GM21526 (cell line): ENCODE measurements at regions not wholly inside any gene's neighbourhood (a gene's known extent, or its start where the extent isn't known, plus 50 kb on each side); places are given as distances from the start of the nearest gene placed in this dataset.

Experiments
- ATAC-seq: cut with Tn5 transposase; IDR thresholded peaks from one replicate; pipeline ENCODE4 v1.9.1; 2021; ENCODE audit warnings: moderate library complexity; ENCODE audit not compliant: unreplicated experiment, low FRiP score

DNA sequence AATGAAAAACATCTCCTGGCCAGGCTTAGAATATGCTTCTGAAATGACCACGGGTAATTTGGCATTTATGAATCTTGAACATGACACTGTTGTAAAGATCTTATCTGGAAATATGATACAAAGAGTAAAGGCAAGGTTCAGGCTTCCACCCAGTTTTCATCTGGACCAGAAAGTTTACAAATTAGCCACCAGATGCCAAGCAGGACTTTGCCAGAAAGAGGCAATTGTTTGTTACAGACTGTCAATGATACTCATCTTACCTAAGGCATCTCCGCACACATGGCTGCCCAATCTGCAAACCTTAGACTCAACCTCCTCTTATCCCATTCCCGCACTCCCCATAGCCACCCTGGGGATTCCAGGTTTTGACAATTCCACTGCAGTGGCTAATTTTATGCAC, 795.3 kb downstream of the TYW1 start:
- ATAC-seq = no peak

DNA sequence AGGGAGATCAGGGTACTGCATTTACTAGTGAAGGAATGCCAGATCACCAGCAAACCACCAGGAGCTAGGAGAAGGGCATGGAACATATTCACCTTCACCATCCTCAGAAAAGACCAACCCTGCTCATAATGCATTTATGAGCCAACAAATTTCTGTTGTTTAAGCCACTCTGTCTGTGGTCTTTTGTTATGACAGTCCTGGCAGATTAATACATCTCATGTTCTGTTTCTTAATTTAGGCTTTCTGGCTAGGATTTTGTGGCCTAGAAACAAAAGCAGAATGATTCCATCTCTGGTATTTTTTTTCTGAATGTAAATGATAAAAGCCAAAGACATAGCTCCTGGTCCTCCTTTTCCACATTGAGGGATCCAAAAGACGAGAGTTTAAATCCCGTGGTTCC, 797.9 kb downstream of the TYW1 start:
- ATAC-seq = no peak

DNA sequence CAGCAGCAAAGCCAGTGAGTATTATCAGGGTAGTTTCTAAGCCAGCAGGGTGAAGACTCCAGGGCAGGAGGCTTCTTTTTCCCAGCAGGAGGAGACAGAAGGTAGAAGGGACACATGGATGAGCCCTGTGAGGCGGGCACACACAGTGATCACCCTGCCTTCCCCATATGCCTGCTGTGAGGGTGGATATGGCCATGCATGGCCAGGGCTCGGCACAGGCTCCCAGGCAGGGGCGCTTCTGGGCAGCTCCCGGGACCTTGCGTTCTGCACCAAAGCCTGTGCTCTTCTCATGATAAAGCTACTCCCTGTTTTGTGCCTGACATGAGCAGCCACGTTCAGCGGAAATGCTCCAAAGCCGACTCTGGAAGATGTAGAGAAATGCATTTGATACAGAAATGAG, 807.2 kb downstream of the TYW1 start:
- ATAC-seq = no peak

DNA sequence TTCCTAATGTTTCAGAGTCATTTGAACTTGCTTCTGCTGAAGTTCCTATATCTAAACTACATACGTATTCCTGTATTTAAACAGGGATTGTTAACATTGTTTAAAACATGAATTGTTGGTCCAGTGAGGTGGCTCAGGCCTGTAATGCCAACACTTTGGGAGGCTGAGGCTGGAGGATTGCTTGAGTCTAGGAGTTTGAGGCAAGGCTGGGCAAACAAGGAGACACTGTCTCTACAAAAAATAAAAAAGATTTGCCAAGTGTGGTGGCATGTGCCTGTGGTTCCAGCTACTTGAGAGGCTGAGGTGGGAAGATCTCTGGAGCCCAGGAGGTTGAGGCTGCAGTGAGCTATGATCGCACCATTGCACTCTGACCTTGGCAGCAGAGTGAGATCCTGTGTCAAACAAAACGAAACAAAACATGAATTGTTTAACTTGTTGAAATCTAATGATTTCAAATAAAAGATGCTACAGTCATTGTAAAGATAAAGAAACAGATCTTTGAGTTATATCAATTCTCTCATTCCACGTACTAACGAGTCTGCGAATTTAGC, 809.4 kb downstream of the TYW1 start:
- ATAC-seq = no peak

DNA sequence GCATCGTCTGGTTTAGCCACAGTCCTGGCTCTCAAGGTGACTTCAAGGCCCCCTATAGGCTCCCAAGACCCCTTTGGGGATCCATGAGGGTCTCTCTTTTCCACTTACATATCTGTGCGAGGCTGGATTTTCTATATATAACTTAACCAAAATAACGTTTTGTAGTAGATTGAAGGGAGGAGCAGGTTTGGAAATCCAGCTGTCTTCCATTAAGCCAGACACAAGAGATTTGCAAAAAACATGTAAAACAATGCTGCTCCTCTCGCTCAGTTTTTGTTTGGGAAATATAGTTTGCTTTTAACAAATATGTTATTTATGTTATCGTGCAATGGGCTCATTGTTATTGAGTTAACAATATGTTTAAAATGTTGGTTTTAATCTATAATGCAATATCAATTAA, 811.2 kb downstream of the TYW1 start:
- no peak for ATAC-seq

DNA sequence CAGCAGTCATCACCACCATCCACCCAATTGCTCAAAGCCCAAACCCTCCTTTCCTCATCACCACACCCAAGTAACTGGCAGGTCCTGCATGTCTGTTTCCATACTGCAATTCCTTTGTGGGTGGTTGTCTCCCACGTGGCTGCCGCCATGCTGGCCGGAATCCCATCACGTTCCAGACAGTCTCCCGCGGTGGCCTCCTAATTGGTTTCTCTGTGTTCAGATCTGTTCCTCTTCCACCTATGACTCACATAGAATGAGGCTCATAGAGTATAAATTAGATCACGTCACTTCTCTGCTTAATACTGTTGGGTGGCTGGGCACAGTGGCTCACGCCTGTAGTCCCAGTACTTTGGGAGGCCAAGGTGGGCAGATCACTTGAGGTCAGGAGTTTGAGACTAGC, 813.0 kb downstream of the TYW1 start:
- no peak for ATAC-seq

DNA sequence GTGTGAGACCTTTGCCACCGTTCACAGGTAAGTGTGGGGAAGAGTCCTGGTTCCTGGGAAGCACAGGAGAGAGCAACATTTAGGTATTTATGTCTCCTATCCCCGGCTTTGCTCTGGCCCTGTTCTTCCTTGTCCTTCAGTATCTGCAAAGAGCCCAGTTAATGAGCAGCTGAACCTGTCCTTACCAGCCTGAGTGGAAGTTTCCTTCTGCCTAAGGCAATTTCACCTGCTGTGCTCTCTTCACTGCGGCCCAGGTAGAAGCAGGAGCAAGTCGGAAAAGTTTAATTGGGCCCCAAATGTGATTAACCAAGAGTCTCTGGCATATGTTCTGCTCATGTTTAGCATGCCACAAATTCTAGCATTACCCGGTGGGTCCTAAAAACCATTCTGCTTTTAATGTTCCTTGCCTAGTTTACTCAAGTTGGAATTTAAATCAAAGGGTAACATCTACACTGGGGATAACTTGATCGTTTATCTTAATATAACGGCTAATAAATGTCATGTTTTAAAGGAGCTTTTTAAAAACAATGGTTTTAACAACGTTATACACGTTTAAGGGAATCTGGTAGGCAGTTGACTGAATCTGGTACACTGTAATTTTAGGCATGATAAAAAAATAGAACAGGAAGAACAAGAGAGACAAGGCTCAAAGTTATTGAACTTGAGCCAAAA, 817.1 kb downstream of the TYW1 start:
- no peak for ATAC-seq

DNA sequence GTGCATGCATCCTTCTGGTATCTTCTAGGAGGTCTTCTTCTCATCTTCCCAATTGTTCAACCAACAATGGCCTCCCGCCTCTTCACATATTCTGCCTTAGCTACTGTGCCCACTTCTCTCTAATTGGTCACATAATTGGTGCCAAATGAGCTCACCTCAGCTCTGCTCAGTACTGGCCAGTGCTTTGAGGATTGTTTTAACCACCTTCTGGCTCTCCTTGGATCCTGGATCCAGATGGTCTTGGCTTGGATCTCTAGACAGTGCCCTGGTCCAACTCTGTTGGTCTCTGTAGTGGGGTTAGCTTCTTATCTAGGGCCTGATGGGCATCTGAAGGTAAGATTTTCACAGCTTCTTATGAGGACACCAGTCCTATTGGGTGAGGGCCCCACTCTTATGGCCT, 820.8 kb downstream of the TYW1 start:
- no peak for ATAC-seq

DNA sequence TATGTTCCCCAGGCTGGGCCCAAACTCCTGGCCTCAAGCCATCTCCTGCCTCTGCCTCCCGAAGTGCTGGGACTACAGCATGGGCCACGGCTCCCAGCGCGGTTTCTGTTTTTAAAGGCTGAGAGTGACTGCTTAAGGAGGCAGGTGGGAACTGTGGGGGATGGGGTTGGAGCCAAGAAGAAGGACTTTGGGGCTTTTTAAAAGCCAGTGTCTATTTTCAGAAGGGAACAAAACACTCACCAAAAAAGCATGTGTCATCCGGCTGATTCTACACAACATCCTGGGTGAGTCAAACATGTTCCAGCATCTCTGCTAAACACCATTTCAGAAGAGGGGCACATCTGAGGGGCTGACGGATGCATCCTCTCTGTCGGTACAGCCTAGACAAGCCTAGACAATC, 824.5 kb downstream of the TYW1 start:
- ATAC-seq = no peak

DNA sequence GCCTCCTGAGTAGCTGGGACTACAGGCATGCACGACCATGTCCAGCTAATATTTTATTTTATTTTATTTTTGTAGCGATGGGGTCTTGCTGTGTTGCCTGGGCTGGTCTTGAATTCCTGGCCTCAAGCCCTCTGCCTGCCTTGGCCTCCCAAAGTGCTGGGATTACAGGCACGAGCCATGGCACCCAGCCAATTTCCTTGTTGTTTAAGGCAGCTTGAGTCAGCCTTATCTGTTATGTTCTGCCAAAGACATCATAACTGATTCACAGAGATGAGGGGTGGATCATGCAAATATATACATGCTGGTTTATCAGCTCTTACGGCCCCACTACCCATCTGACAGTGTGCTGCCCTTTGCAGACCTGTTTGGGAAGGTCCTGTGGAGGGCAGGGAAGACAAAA, 826.7 kb downstream of the TYW1 start:
- ATAC-seq = no peak

DNA sequence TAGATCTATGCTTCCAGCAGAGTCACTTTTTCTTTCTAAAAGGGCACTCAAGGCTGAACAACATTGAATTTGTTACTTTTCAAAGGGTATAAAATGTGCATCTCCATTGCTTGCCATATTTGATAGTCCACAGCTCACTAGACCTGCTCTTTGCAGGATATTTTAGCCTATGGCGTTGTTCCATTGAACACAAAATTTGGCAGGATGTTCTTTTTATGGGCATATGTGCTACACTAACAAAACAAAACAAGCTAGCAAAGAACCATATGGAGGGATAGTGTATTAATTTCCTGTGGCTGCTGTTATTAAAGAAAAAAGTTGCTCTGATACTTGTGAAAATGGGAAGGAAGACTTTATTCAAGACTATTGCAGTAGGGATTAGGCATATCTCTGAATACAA, 828.7 kb downstream of the TYW1 start:
- no peak for ATAC-seq

DNA sequence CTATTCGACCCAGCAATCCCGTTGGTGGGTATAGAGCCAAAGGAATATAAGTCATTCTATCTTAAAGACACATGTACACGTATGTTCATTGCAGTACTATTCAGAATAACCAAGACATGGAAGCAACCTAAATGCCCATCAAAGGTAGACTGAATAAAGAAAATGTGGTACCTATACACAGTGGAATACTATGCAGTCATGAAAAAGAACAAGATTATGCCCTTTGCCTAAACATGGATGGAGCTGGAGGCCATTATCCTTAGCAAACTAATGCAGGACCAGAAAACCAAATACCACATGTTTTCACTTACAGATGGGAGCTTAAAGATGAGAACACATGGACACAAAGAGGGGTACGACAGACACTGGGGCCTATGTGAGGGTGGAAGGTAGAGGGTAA, 845.3 kb downstream of the TYW1 start:
- ATAC-seq = no peak

DNA sequence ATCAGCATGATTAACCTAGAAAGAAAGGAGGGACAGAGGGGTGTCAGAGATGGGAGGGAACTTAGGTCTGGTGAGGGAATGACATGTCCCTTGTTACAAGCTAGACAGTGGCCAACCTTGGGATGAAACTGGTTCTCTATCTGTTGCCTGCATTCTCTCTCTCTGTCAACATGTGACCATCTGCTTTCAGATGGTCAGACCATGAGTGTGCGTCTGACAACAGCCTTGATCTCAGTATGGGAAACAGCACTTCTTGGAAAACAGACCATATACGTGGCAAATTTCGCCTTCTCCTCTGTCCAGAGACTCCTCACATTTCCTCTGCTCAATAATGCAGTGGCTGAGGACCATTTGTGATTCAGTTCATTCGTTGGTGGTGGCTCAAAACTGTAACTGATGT, 845.9 kb downstream of the TYW1 start:
- no peak for ATAC-seq

DNA sequence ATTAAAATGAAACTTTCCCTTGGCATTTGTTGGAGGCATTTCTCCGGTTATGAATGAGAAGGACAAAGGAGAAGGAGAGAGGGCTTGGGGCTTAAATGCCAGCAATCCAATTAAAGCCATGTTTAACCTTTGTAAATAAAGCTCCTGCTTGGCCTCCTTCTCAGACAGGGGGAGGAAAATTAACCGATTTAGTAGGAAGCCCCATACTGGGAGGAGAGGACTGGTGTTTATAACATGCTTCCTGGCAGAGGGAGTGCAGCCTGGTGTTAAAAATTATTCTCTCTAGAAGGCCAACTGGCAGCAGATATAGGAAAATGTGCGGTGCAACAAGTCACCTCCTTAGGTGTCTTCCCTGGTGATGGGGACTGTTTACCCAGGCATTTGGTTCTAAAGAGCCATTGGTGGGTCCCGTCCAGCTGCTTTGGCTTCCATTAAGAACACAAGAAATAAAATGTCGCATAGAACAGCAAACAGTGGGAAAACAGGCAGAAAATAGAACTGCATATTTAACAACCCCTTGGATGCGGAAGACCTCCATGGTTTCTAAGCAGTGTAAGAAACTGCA, 846.5 kb downstream of the TYW1 start:
- no peak for ATAC-seq

DNA sequence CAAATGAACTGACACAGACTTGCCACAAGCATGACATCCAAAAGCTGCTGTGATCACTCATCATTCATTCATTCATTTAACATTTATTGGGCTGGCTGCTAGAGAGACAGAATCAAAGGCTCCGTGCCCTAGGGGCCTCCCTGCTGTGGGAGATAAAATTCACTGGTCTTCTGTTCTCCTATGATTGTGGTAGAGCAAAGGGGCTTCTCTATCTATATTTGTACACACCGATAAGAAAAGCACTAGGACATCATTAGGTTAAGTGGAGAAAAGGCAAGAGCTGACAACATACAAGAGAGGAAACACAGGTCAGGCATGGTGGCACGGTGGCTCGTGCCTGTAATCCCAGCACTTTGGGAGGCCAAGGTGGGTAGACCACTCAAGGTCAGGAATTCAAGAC, 847.0 kb downstream of the TYW1 start:
- no peak for ATAC-seq

DNA sequence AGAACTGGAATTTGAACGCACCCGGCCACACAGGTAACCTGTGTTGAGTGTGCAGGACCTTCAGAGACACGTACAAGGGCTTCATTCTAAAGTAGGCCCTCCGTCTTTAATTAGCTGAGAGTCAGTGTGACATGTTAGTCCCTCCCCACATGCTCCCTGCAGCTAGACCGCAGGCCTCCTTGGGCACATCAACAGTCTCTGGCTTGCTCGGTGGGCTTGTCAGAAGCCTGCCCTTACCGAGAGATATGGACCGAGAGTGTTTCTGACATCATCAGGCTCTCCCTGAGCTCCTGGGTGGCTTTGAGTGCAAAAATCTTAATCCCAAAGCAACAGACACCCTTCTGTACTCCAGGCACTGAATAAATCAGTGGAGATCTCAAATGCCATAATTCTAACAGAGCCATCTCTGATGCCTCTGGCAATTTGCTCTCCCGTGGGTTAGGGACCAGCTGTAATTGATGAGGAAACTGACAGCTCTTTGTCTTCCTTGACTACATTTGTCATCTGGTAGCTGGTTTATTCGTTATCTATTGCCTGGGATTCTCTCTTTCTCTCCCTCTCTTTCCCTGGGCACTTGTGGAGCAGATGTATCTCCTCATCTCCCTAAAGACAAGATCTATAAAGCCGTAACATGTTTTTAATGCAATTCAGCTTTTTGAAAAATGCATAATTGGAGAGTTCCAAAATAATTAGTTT, 850.6 kb downstream of the TYW1 start:
- ATAC-seq = no peak

DNA sequence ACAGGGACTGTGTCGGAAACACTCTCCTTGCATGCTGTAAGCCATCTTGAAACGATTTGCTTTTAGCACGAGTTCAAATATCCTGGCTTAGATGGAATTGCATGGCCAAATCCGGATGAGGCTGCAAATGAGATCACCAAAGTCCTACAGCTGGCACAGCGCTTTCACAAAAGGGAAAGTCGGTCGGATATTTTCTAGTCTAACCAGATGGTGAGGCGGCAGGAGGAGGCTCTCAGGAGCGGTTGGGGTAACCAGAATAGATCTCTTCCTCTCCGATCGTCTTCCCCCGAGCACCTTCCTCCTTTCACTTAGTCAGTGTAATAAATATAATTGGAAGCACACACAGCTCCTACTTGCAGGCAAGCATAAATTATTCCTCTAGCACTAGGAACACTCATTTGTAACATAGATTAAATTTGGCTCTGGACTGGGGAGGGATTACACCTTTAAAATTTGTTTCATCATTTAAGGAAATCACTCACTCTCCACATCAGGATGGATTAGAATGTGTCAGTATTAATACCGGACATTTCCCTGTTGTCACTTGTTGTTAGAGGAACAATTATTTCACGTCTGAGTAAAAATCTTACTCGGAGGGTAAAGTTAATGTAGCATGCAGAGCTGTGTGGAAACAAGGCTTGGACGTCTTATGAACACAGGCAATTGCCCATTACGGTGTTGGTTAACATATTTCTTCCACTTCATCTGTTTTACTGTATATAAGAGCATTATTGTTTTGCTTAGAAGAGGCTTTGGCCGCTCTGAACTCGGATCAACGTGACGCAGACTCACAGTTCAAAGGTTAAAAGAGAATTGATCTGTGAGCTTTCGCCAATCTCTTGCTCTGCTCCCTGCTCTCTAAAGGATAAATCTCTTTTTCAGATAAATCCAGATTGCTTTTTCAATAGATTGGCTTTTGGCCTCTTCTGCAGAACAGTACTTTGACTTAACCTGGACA, 857.9 kb downstream of the TYW1 start:
- no peak for ATAC-seq

DNA sequence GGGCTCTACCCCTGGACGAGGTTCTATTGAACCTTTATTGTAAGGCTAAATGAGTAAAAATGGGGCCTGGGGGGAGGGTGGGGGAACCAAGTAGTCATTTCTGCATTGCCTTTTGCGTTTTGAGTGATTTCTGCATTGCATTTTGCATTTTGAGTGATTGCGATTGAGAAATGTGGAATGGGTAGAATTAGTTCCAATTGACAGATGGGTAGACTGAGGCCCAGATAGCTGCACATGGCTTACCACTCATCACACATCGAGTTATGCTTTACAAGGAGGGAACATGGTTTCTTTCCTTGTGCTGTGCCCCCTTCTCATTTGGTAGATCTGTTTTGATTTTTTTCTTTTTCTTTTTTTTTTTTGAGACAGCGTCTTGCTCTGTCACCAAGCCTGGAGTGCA, 858.7 kb downstream of the TYW1 start:
- no peak for ATAC-seq

DNA sequence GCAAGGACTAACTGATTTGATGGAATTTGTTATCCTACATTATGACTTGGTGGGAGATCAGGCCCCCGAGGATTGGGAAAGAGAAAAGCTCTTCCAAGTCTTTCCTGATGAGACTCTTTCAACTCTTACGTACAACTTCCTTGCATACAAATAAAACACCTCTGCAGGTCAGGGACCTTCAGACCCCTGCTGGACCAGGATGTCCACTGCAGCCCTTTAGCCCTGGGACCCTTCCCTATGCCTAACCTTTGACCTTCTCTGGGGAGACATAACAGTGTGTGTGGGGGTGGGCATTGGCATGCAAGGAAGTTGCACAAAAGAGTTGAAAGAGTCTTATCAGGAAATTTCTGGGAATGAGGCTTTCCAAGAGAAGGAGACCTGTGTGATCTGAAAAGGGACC, 859.4 kb downstream of the TYW1 start:
- no peak for ATAC-seq

DNA sequence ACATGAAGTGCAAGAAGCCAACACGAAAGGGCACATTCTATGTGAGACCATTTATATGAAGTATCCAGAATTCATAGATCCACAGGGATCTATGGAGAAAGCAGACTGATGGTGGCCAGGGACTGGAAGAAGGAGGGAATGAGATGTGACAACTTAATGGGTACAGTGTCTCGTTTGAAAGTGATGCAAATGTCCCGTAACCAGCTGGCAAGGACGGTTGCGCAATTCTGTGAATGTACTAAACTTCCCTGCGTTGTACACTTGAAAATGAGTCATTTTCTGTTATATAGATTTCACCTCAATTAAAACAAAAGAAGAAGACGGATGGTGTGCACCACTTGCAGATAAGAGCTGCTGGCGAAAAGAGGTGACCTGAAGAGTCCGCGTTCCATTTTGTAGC, 861.1 kb downstream of the TYW1 start:
- no peak for ATAC-seq

DNA sequence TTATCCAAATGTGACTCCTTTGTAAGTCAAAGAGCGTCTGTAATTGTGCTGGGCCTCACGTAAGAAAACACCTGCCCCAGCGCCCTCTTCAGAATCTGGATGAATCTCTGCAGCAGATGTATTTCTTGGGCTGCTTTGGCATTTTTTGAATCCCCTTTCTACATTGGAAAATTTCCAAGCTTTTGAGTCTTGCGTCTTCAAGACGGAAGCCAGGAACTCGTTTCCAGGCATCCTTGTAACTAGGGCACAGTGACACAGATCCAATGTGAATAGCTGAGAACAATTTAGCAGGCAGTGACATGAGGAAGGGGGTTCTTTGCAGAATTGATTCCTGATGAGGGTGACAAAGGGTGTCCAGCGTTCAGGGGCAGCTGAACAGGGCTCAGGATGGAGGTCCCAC, 862.3 kb downstream of the TYW1 start:
- no peak for ATAC-seq
